HepG2 (cell line): ENCODE measurements at regions not wholly inside any gene's neighbourhood (a gene's known extent, or its start where the extent isn't known, plus 50 kb on each side); places are given as distances from the start of the nearest gene placed in this dataset.

ENCODE experiments used
- ATAC-seq: fragments of 200-7000 bp; cut with Tn5 transposase; 3 replicates; pipeline ENCODE4 v1.9.1; 2020; ENCODE audit warnings: mild to moderate bottlenecking, moderate library complexity
- BruUV-seq: library from RNA; stranded (reverse); fragments of 400-500 nt; replicated peaks from 2 replicates; lab custom pipeline; 2021; lab: Mats Ljungman, UMichigan
- CTCF ChIA-PET: fragments of 300-600 bp; formaldehyde crosslinking; extraction: SDS; loops from one replicate; lab custom pipeline; 2021; ENCODE audit warnings: low total read pairs, inconsistent platforms, low intra/inter-chr PET ratio; lab: Yijun Ruan, JAX
- POLR2A ChIA-PET: fragments of 350-600 bp; sonication (Branson Sonifier 250); formaldehyde crosslinking; loops from one replicate; lab custom pipeline; 2020; ENCODE audit warnings: antibody characterized with exemption, inconsistent platforms; lab: Yijun Ruan, JAX
- DNase-seq: peaks from one replicate; pipeline ENCODE4 v3.0.0-alpha.2; 2015; ENCODE audit warnings: low spot score
- FAIRE-seq: peaks from 3 replicates; lab custom pipeline; 2011; peaks lifted over from hg19 to GRCh38; lab: Jason Lieb, UNC
- H2AFZ ChIP-seq: one replicate; pipeline ENCODE4 v1.6.1; 2011; ENCODE audit warnings: low read length, inconsistent platforms
- H3K27ac ChIP-seq: fragments of 300-600 bp; 3 replicates; pipeline ENCODE4 v1.8.0; 2011; ENCODE audit warnings: mixed run types, mild to moderate bottlenecking, mixed read lengths, low read length, inconsistent platforms; ENCODE audit not compliant: insufficient read depth; ENCODE audit errors: extremely low read length
- H3K27me3 ChIP-seq, 2 experiments: fragments of 200-600 bp in 1 of 2; 2 replicates in 1 of 2; 3 replicates in 1 of 2; pipeline versions ENCODE4 v1.6.0 to v1.8.0; 2011; ENCODE audit warnings: low read length in 2 of 2, mild to moderate bottlenecking in 2 of 2, moderate library complexity in 2 of 2, inconsistent platforms in 1 of 2; ENCODE audit not compliant: insufficient read depth in 2 of 2, control insufficient read depth in 1 of 2
- H3K36me3 ChIP-seq, 2 experiments: fragments of 200-600 bp in 1 of 2; replicated peaks in 1 of 2; 2 replicates in 1 of 2; 3 replicates in 1 of 2; pipeline versions ENCODE4 v1.5.1 to v1.8.0; 2011; ENCODE audit warnings: low read length in 2 of 2, inconsistent platforms in 1 of 2; ENCODE audit not compliant: insufficient read depth in 2 of 2, control insufficient read depth in 1 of 2
- H3K4me1 ChIP-seq: 2 replicates; pipeline ENCODE4 v1.5.1; 2012; ENCODE audit warnings: low read length, inconsistent platforms; ENCODE audit not compliant: insufficient read depth
- H3K4me2 ChIP-seq: 2 replicates; pipeline ENCODE4 v1.6.0; 2011; ENCODE audit warnings: low read depth, low read length, inconsistent platforms
- H3K4me3 ChIP-seq, 3 experiments: fragments of 200-600 bp in 1 of 3; sonication (generic), shearing (Covaris generic) in 1 of 3; replicated peaks in 1 of 3; 2 replicates each; pipeline ENCODE4 v1.5.1; 2011 to 2016; ENCODE audit warnings: low read length in 3 of 3, inconsistent platforms in 2 of 3, low read depth in 2 of 3, mild to moderate bottlenecking in 2 of 3, control low read depth in 1 of 3, mixed read lengths in 1 of 3; ENCODE audit not compliant: insufficient read depth in 1 of 3
- H3K79me2 ChIP-seq: one replicate; pipeline ENCODE4 v1.6.1; 2011; ENCODE audit warnings: low read length, inconsistent platforms; ENCODE audit not compliant: insufficient read depth
- H3K9ac ChIP-seq: 2 replicates; pipeline ENCODE4 v1.6.0; 2011; ENCODE audit warnings: mild to moderate bottlenecking, low read depth, low read length, inconsistent platforms; ENCODE audit not compliant: insufficient read depth
- H3K9me3 ChIP-seq: 2 replicates; pipeline ENCODE4 v1.5.1; 2012; ENCODE audit warnings: mild to moderate bottlenecking, low read length
- H4K20me1 ChIP-seq: 2 replicates; pipeline ENCODE4 v1.6.0; 2011; ENCODE audit warnings: inconsistent platforms, mild to moderate bottlenecking, low read length, moderate library complexity; ENCODE audit not compliant: insufficient read depth
- CCAR2 ChIP-seq: fragments of 200-400 bp; formaldehyde crosslinking; optimal IDR thresholded peaks from 2 replicates; pipeline ENCODE3; 2018; ENCODE audit warnings: low read depth, mild to moderate bottlenecking, low read length, moderate library complexity
- KDM6A ChIP-seq: IDR thresholded peaks from 2 replicates; pipeline ENCODE4 v1.6.1; 2016; ENCODE audit warnings: low read depth
- MYNN ChIP-seq: sonication (generic); formaldehyde crosslinking; IDR thresholded peaks from 2 replicates; pipeline ENCODE4 v1.4.0; 2020; ENCODE audit warnings: mild to moderate bottlenecking, low read depth, missing genetic modification reagents
- RFX3 ChIP-seq: IDR thresholded peaks from 2 replicates; pipeline ENCODE4 v1.6.1; 2016; ENCODE audit warnings: missing biosample characterization, missing genetic modification reagents
- TCF7 ChIP-seq: sonication (generic); IDR thresholded peaks from 2 replicates; pipeline ENCODE4 v1.6.1; 2016; ENCODE audit warnings: antibody characterized with exemption, low read depth
- YY1 ChIP-seq: IDR thresholded peaks from 2 replicates; pipeline ENCODE4 v1.6.1; 2011; ENCODE audit warnings: low read length, low read depth, moderate library complexity, mild to moderate bottlenecking; ENCODE audit not compliant: insufficient read depth, insufficient replicate concordance
- ZNF232 ChIP-seq: sonication (generic); formaldehyde crosslinking; IDR thresholded peaks from 2 replicates; pipeline ENCODE4 v1.4.0; 2020; ENCODE audit warnings: missing genetic modification reagents, borderline replicate concordance
- ZNF460 ChIP-seq: sonication (generic); formaldehyde crosslinking; IDR thresholded peaks from 2 replicates; pipeline ENCODE4 v1.5.1; 2020; ENCODE audit warnings: missing genetic modification reagents, mild to moderate bottlenecking, borderline replicate concordance
- ZSCAN31 ChIP-seq: sonication (generic); formaldehyde crosslinking; IDR thresholded peaks from 2 replicates; pipeline ENCODE4 v1.5.0; 2020; ENCODE audit warnings: low read depth, mild to moderate bottlenecking, missing genetic modification reagents
- WGBS: methylation state at CpG from one replicate; pipeline ENCODE4 v1.1.6; 2017; ENCODE audit warnings: low lambda C conversion rate; 5-methylcytosine and 5-hydroxymethylcytosine counted together
- in situ Hi-C: cut with HindIII; loops from 2 replicates; pipeline ENCODE4 v1.10.0; 2017; ENCODE audit warnings: low pct_unique_long_range_greater_than_20kb; ENCODE audit not compliant: extremely low pct_ligation_motif_present
- intact Hi-C: fragments of 100-400 bp; cut with micrococcal nuclease; formaldehyde crosslinking; loops from one replicate; pipeline ENCODE4 v1.10.0; 2022; ENCODE audit not compliant: unreplicated experiment
- TF ChIP-seq, protein P1 (sequence below), 2 experiments: sonication (generic) in 1 of 2; formaldehyde crosslinking in 1 of 2; IDR thresholded peaks; 2 replicates each; pipeline versions ENCODE4 v1.4.0 to v1.6.1; 2016 to 2020; ENCODE audit warnings: borderline replicate concordance in 1 of 2, low read depth in 1 of 2, mild to moderate bottlenecking in 1 of 2, missing genetic modification reagents in 1 of 2
- TF ChIP-seq, protein P2 (sequence below): IDR thresholded peaks from 2 replicates; pipeline ENCODE4 v1.6.1; 2016; ENCODE audit warnings: low read depth, borderline replicate concordance
- TF ChIP-seq, protein P3 (sequence below): sonication (generic); formaldehyde crosslinking; IDR thresholded peaks from 2 replicates; pipeline ENCODE4 v1.4.0; 2020; ENCODE audit warnings: missing genetic modification reagents
- TF ChIP-seq, protein P4 (sequence below): IDR thresholded peaks from 2 replicates; pipeline ENCODE4 v1.6.1; 2016; ENCODE audit warnings: mild to moderate bottlenecking, missing biosample characterization, missing genetic modification reagents
- TF ChIP-seq, protein P5 (sequence below), 2 experiments: sonication (generic) in 1 of 2; formaldehyde crosslinking in 1 of 2; IDR thresholded peaks; 2 replicates each; pipeline versions ENCODE4 v1.5.1 to v1.6.1; 2011 to 2020; ENCODE audit warnings: borderline replicate concordance in 1 of 2, low read depth in 1 of 2, low read length in 1 of 2, mild to moderate bottlenecking in 1 of 2, missing genetic modification reagents in 1 of 2, moderate library complexity in 1 of 2

DNA sequence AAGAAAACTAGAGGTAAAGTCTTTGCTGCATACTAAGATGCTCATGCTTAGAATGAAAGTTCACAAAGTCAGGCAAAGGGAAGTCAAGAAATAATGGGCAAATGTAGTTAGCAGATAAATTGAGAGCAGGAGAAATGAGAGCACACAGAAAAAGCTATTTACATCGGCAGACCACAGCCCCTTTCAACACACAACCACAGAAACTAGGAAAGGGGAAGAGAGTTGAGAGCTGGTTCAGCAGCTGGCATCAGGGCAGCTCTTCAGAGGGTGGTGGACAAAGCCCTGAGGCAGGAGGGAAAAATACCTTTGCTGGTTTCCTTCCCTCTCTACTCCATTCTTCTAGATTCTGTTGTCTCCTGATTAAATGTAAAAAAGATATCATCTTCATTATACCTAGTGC lies 95.4 kb upstream of the ANO4 start:
- H3K4me2 ChIP-seq = no peak overlapping the region
- no peaks in the 10 kb centered on the region for H3K4me1 ChIP-seq
- H3K27ac ChIP-seq = no peak overlapping the region
- H4K20me1 ChIP-seq = no peaks in the 10 kb centered on the region
- no TSS peak for BruUV-seq
- no peaks in the 10 kb centered on the region for H3K27me3 ChIP-seq
- in situ Hi-C loops = no loop called here
- FAIRE-seq (no peak), DNase-seq (no peak), ATAC-seq (no peak)
- 4% methylated on average over 1 of the region's 1 CpG for WGBS
- H3K36me3 ChIP-seq = no peaks in the 10 kb centered on the region
- no peak overlapping the region for H3K4me3 ChIP-seq
- H3K79me2 ChIP-seq = no peaks in the 10 kb centered on the region
- ChIA-PET POLR2A (no interaction called here), CTCF (no interaction called here)
- intact Hi-C loops = no loop called here
- no peak overlapping the region for H3K9ac ChIP-seq
- H3K9me3 ChIP-seq = no peaks in the 10 kb centered on the region
- no peak overlapping the region for H2AFZ ChIP-seq
- no peak for TF ChIP-seq CCAR2
- TF ChIP-seq, protein P1, sequence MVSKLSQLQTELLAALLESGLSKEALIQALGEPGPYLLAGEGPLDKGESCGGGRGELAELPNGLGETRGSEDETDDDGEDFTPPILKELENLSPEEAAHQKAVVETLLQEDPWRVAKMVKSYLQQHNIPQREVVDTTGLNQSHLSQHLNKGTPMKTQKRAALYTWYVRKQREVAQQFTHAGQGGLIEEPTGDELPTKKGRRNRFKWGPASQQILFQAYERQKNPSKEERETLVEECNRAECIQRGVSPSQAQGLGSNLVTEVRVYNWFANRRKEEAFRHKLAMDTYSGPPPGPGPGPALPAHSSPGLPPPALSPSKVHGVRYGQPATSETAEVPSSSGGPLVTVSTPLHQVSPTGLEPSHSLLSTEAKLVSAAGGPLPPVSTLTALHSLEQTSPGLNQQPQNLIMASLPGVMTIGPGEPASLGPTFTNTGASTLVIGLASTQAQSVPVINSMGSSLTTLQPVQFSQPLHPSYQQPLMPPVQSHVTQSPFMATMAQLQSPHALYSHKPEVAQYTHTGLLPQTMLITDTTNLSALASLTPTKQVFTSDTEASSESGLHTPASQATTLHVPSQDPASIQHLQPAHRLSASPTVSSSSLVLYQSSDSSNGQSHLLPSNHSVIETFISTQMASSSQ (IDR thresholded peaks at IDR 0.05; ENCODE audit: low read depth) = no peak
- TF ChIP-seq, protein P1 (CRISPR knock-in tag; IDR thresholded peaks at IDR 0.05; ENCODE audit: borderline replicate concordance) = no peak
- TF ChIP-seq, protein P2, sequence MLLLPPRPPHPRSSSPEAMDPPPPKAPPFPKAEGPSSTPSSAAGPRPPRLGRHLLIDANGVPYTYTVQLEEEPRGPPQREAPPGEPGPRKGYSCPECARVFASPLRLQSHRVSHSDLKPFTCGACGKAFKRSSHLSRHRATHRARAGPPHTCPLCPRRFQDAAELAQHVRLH = no peak
- TF ChIP-seq, protein P3, sequence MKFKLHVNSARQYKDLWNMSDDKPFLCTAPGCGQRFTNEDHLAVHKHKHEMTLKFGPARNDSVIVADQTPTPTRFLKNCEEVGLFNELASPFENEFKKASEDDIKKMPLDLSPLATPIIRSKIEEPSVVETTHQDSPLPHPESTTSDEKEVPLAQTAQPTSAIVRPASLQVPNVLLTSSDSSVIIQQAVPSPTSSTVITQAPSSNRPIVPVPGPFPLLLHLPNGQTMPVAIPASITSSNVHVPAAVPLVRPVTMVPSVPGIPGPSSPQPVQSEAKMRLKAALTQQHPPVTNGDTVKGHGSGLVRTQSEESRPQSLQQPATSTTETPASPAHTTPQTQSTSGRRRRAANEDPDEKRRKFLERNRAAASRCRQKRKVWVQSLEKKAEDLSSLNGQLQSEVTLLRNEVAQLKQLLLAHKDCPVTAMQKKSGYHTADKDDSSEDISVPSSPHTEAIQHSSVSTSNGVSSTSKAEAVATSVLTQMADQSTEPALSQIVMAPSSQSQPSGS = no peak
- TF ChIP-seq YY1 = no peak
- TF ChIP-seq RFX3 = no peak
- no peak for TF ChIP-seq ZSCAN31 (CRISPR knock-in tag)
- TF ChIP-seq ZNF232 (CRISPR knock-in tag) = no peak
- TF ChIP-seq, protein P4, sequence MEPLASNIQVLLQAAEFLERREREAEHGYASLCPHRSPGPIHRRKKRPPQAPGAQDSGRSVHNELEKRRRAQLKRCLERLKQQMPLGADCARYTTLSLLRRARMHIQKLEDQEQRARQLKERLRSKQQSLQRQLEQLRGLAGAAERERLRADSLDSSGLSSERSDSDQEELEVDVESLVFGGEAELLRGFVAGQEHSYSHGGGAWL = no peak
- no peak for TF ChIP-seq KDM6A (CRISPR knock-in tag)
- TF ChIP-seq TCF7 = no peak
- no peak for TF ChIP-seq MYNN (CRISPR knock-in tag)
- TF ChIP-seq ZNF460 (CRISPR knock-in tag) = no peak
- TF ChIP-seq, protein P5, sequence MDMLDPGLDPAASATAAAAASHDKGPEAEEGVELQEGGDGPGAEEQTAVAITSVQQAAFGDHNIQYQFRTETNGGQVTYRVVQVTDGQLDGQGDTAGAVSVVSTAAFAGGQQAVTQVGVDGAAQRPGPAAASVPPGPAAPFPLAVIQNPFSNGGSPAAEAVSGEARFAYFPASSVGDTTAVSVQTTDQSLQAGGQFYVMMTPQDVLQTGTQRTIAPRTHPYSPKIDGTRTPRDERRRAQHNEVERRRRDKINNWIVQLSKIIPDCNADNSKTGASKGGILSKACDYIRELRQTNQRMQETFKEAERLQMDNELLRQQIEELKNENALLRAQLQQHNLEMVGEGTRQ (IDR thresholded peaks at IDR 0.05; ENCODE audit: low read depth, low read length) = no peak
- TF ChIP-seq, protein P5 (CRISPR knock-in tag; IDR thresholded peaks at IDR 0.05; ENCODE audit: borderline replicate concordance) = no peak
